ENCODE measurements at regions not wholly inside any gene's neighbourhood (a gene's known extent, or its start where the extent isn't known, plus 50 kb on each side); places are given as distances from the start of the nearest gene placed in this dataset.
A peak's percentile ranks its signal among the peaks of the same experiment; 100 is the strongest.
"Not testable (repeated sequence)": the region's sequence is repeated elsewhere in the genome, so short reads cannot be mapped to it uniquely, and the experiment has no call there.

GRCh38 chr16:29578898-29579297 lies 72.7 kb upstream of the NPIPB12 start:
- DNase-seq (ENCODE audit: low read depth), result not testable (repeated sequence)

GRCh38 chr16:29581764-29582163 lies 75.6 kb upstream of the NPIPB12 start:
- DNase-seq (ENCODE audit: low read depth), result not testable (repeated sequence)

- not testable (repeated sequence) for DNase-seq (ENCODE audit: low read depth)
These were observed 71.1 kb upstream of the SPN start for GRCh38 chr16:29591919-29592318.

- DNase-seq (ENCODE audit: low read depth), result not testable (repeated sequence)
These were observed 68.7 kb upstream of the SPN start for GRCh38 chr16:29594269-29594925.

GRCh38 chr16:29594926-29595838 lies 67.9 kb upstream of the SPN start:
- peak; percentile 75 for DNase-seq (ENCODE audit: low read depth)

GRCh38 chr16:29597030-29597429 lies 66.0 kb upstream of the SPN start:
- not testable (repeated sequence) for DNase-seq (ENCODE audit: low read depth)

- not testable (repeated sequence) for DNase-seq (ENCODE audit: low read depth)
These were observed 62.7 kb upstream of the SPN start for GRCh38 chr16:29600111-29601000.

GRCh38 chr16:29602247-29602625 lies 60.8 kb upstream of the SPN start:
- not testable (repeated sequence) for DNase-seq (ENCODE audit: low read depth)

- DNase-seq (ENCODE audit: low read depth), result not testable (repeated sequence)
These were observed 60.4 kb upstream of the SPN start for GRCh38 chr16:29602683-29603088.

GRCh38 chr16:29604631-29605549 lies 58.2 kb upstream of the SPN start:
- not testable (repeated sequence) for DNase-seq (ENCODE audit: low read depth)

GRCh38 chr16:29605593-29606205 lies 57.3 kb upstream of the SPN start:
- not testable (repeated sequence) for DNase-seq (ENCODE audit: low read depth)

GRCh38 chr16:29606669-29607427 lies 56.2 kb upstream of the SPN start:
- not testable (repeated sequence) for DNase-seq (ENCODE audit: low read depth)

GRCh38 chr16:29607428-29607823 lies 55.6 kb upstream of the SPN start:
- DNase-seq (ENCODE audit: low read depth), result not testable (repeated sequence)

- not testable (repeated sequence) for DNase-seq (ENCODE audit: low read depth)
These were observed 50.4 kb upstream of the SPN start for GRCh38 chr16:29612381-29613306.
